DND-41 (cell line): ENCODE measurements at regions not wholly inside any gene's neighbourhood (a gene's known extent, or its start where the extent isn't known, plus 50 kb on each side); places are given as distances from the start of the nearest gene placed in this dataset.

ENCODE experiments used
- CTCF ChIP-seq: IDR thresholded peaks from 2 replicates; pipeline ENCODE4 v1.5.1; 2012; ENCODE audit warnings: borderline replicate concordance, low read length, moderate library complexity, mild to moderate bottlenecking; ENCODE audit not compliant: poor library complexity, severe bottlenecking; ENCODE audit errors: extremely low read depth
- EZH2 ChIP-seq: IDR thresholded peaks from 3 replicates; pipeline ENCODE4 v1.6.1; 2012; ENCODE audit warnings: borderline replicate concordance, low read depth, mild to moderate bottlenecking, moderate library complexity, low read length, inconsistent platforms; ENCODE audit not compliant: severe bottlenecking

DNA sequence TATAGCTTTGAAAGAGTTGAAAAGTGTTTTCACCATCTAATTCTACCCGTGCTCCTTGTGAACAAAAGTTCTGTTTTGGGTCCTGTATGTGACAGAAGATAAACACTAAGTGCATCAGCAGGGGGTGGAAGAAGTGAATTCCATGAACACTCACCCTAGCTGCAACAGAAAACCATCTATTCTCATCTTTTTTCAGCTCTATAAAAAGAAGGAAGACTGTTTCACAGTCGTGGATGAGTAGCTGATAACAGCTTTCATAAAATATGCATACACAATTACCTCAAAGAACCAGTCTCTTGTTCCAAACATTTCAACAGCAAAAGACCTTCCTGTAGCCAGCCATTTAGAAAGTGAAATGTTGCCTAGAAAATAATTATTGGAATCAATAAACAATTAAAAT, 281.7 kb upstream of the RASGRP1 start:
- TF ChIP-seq CTCF (no peak), EZH2 (no peak)
